OCI-LY7 (cell line): ENCODE measurements at regions not wholly inside any gene's neighbourhood (a gene's known extent, or its start where the extent isn't known, plus 50 kb on each side); places are given as distances from the start of the nearest gene placed in this dataset.
A peak's percentile ranks its signal among the peaks of the same experiment; 100 is the strongest.

Source experiments
- BruUV-seq: library from RNA; stranded (reverse); fragments of 400-500 nt; replicated peaks from 2 replicates; lab custom pipeline; 2021; lab: Mats Ljungman, UMichigan
- CTCF ChIA-PET: fragments of 300-600 bp; sonication (Branson Sonifier 250); formaldehyde crosslinking; loops from one replicate; lab custom pipeline; 2022; ENCODE audit warnings: antibody characterized with exemption; ENCODE audit not compliant: unreplicated experiment; lab: Charles Lee
- POLR2A ChIA-PET: fragments of 300-600 bp; sonication (Branson Sonifier 250); formaldehyde crosslinking; loops from one replicate; lab custom pipeline; 2022; ENCODE audit warnings: antibody characterized with exemption; lab: Charles Lee
- DNase-seq: peaks from one replicate; pipeline ENCODE4 v3.0.0-alpha.2; 2015; ENCODE audit warnings: low spot score
- H2AFZ ChIP-seq: fragments of 200-600 bp; sonication (generic), shearing (Covaris generic); 2 replicates; pipeline ENCODE4 v1.6.1; 2014; ENCODE audit warnings: mild to moderate bottlenecking, antibody characterized with exemption, low read length, moderate library complexity
- H3K27ac ChIP-seq: fragments of 200-600 bp; sonication (generic); 2 replicates; pipeline ENCODE4 v1.5.1; 2014; ENCODE audit warnings: mixed run types, low read depth, mild to moderate bottlenecking, moderate library complexity, low read length, inconsistent platforms; ENCODE audit not compliant: poor library complexity, severe bottlenecking
- H3K36me3 ChIP-seq: fragments of 200-600 bp; sonication (generic); 2 replicates; pipeline ENCODE4 v1.6.1; 2014; ENCODE audit warnings: mild to moderate bottlenecking, antibody characterized with exemption, low read length, moderate library complexity, mixed read lengths; ENCODE audit not compliant: insufficient read depth
- H3K4me1 ChIP-seq: fragments of 200-600 bp; sonication (generic); 2 replicates; pipeline ENCODE4 v1.5.1; 2014; ENCODE audit warnings: mild to moderate bottlenecking, low read length; ENCODE audit not compliant: insufficient read depth, poor library complexity, severe bottlenecking
- H3K4me2 ChIP-seq: fragments of 200-600 bp; sonication (generic); 2 replicates; pipeline ENCODE4 v1.6.1; 2014; ENCODE audit warnings: mild to moderate bottlenecking, low read length
- H3K4me3 ChIP-seq: fragments of 200-600 bp; sonication (generic); 2 replicates; pipeline ENCODE4 v1.5.1; 2014; ENCODE audit warnings: mild to moderate bottlenecking, low read depth, low read length; ENCODE audit not compliant: poor library complexity, severe bottlenecking
- H3K79me2 ChIP-seq: fragments of 200-600 bp; sonication (generic); 2 replicates; pipeline ENCODE4 v1.6.1; 2016; ENCODE audit warnings: low read depth, mild to moderate bottlenecking, low read length, moderate library complexity, mixed read lengths; ENCODE audit not compliant: insufficient read depth
- H3K9me2 ChIP-seq: fragments of 200-600 bp; sonication (generic); 2 replicates; pipeline ENCODE4 v1.6.1; 2016; ENCODE audit warnings: mild to moderate bottlenecking, low read length, mixed read lengths; ENCODE audit not compliant: insufficient read depth
- H3K9me3 ChIP-seq: fragments of 200-600 bp; sonication (generic); 2 replicates; pipeline ENCODE4 v1.6.1; 2014; ENCODE audit warnings: mild to moderate bottlenecking, mixed run types, low read length, mixed read lengths
- H4K20me1 ChIP-seq: fragments of 200-600 bp; sonication (generic); 2 replicates; pipeline ENCODE4 v1.6.1; 2014; ENCODE audit warnings: mild to moderate bottlenecking, antibody characterized with exemption, low read length, moderate library complexity, mixed read lengths; ENCODE audit not compliant: insufficient read depth
- EZH2phosphoT487 ChIP-seq: fragments of 200-600 bp; sonication (generic); IDR thresholded peaks from 2 replicates; pipeline ENCODE4 v1.6.1; 2018; ENCODE audit warnings: low read depth, borderline replicate concordance, mild to moderate bottlenecking, mixed run types, antibody characterized with exemption, low read length, moderate library complexity, mixed read lengths
- intact Hi-C: fragments of 100-400 bp; cut with micrococcal nuclease; formaldehyde crosslinking; loops from one replicate; pipeline ENCODE4 v1.10.0; 2022; ENCODE audit not compliant: unreplicated experiment
- TF ChIP-seq, protein P1 (sequence below): fragments of 200-600 bp; sonication (generic); conservative IDR thresholded peaks from 2 replicates; pipeline ENCODE4 v1.5.1; 2014; ENCODE audit warnings: mild to moderate bottlenecking, antibody characterized with exemption, low read length, moderate library complexity, mixed read lengths

DNA sequence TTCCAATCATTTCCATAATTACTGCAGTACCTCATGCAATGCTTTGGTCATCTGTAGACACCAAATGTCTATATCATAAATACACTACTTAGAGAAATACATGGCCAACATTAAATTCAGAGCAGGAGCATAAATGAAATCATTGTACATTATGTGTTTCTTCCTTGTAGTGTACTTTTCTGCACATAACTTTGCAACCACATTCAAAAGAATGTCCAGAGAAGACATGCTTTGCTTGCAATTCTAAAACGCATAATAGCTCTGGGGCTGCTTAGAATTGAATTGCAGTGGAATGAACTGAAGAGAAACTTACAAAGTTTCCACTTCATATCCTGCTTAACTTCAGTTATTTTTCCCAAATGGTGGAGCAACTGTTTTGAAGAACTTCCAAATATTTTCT lies 664.4 kb downstream of the DSC3 start:
- Histone ChIP-seq H3K79me2 (no peaks in the 10 kb centered on the region), H3K4me1 (no peaks in the 10 kb centered on the region), H3K27ac (no peak overlapping the region), H4K20me1 (no peaks in the 10 kb centered on the region), H3K9me2 (no peaks in the 10 kb centered on the region), H3K4me2 (no peak overlapping the region), H3K9me3 (no peaks in the 10 kb centered on the region), H2AFZ (no peak overlapping the region), H3K36me3 (no peaks in the 10 kb centered on the region), H3K4me3 (no peak overlapping the region)
- ChIA-PET POLR2A (no interaction called here), CTCF (no interaction called here)
- no TSS peak for BruUV-seq
- TF ChIP-seq, protein P1, sequence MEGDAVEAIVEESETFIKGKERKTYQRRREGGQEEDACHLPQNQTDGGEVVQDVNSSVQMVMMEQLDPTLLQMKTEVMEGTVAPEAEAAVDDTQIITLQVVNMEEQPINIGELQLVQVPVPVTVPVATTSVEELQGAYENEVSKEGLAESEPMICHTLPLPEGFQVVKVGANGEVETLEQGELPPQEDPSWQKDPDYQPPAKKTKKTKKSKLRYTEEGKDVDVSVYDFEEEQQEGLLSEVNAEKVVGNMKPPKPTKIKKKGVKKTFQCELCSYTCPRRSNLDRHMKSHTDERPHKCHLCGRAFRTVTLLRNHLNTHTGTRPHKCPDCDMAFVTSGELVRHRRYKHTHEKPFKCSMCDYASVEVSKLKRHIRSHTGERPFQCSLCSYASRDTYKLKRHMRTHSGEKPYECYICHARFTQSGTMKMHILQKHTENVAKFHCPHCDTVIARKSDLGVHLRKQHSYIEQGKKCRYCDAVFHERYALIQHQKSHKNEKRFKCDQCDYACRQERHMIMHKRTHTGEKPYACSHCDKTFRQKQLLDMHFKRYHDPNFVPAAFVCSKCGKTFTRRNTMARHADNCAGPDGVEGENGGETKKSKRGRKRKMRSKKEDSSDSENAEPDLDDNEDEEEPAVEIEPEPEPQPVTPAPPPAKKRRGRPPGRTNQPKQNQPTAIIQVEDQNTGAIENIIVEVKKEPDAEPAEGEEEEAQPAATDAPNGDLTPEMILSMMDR, result no peak
- no peak for TF ChIP-seq EZH2phosphoT487
- intact Hi-C loops, result no loop called here
- no peak for DNase-seq

DNA sequence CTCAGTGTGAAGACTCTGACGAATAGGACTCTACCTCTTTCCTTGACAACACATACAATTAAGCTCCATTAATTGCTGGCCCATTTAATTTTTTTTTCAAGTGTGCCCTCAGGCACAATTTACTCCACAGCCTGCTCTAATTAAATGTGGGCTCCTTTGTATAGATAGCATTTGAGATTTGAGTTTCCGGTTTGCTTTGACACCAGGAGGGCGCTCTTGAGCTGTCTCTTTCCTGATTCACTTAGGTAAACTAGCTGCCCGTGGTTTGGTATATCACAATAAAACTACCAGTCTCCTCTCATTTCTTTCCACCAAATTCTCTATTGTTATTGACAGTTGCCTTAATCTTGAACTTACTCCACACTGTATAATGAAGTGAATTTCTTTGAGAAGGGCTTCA lies 666.0 kb downstream of the DSC3 start:
- no peak overlapping the region for H3K4me2 ChIP-seq
- ChIA-PET CTCF (no interaction called here), POLR2A (interaction anchor here (0.6 kb wide), 1 partner anchor 508 kb away, joined by 3 read pairs; no protein-coding TSS in a partner anchor)
- TF ChIP-seq EZH2phosphoT487, result no peak
- TF ChIP-seq, protein P1, result peak; percentile 32; the same call in 1 of the 2 replicates
- H4K20me1 ChIP-seq, result no peaks in the 10 kb centered on the region
- no peak overlapping the region for H3K27ac ChIP-seq
- intact Hi-C loops, result no loop called here
- no peak for DNase-seq
- H3K9me3 ChIP-seq, result no peaks in the 10 kb centered on the region
- no TSS peak for BruUV-seq
- H3K4me3 ChIP-seq, result no peak overlapping the region
- H3K9me2 ChIP-seq, result no peaks in the 10 kb centered on the region
- no peak overlapping the region for H2AFZ ChIP-seq
- no peaks in the 10 kb centered on the region for H3K79me2 ChIP-seq
- H3K36me3 ChIP-seq, result no peaks in the 10 kb centered on the region
- no peaks in the 10 kb centered on the region for H3K4me1 ChIP-seq

DNA sequence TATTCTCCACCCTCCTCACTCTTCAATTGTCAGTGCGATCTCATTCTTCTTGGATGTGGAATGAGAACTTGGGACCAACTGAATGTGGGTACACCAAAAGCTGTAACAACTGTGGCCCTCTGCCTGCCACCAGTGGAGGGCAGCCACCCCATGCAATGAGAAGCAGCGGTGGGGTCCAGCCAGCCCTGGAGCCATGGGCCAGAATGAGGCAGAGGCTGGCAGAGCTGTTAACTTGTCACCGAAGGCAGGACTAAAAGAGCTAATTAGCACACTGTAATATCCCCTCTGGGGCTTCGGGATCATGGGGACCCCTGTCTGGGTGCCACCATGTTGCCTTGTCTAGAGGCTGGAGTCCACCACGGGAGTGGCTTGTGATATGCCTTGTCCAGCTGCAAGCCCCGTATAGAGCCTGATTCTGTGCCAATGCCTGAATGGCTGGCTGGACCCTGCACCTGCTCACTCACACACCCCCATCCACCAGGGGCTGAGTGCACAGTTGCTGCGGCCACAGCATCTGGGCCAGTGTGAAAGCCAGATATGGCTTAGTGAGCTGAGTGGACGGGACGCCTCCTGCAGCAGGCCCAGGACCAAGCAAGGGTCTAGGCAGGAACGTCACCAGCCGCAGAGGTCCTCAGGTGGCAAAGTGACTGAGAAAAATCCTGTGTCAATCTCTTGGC lies 680.5 kb downstream of the DSC3 start:
- POLR2A ChIA-PET, result interaction anchor here (1.0 kb wide), 1 partner anchor 8 kb away, joined by 3 read pairs; no protein-coding TSS in a partner anchor
- BruUV-seq, result no TSS peak
- H3K9me2 ChIP-seq, result no peaks in the 10 kb centered on the region
- no peak for TF ChIP-seq EZH2phosphoT487
- TF ChIP-seq, protein P1, result no peak
- H3K79me2 ChIP-seq, result no peaks in the 10 kb centered on the region
- H3K4me1 ChIP-seq, result no peaks in the 10 kb centered on the region
- H2AFZ ChIP-seq, result no peak overlapping the region
- H3K36me3 ChIP-seq, result no peaks in the 10 kb centered on the region
- no peak overlapping the region for H3K27ac ChIP-seq
- H3K4me2 ChIP-seq, result no peak overlapping the region
- no peaks in the 10 kb centered on the region for H4K20me1 ChIP-seq
- intact Hi-C loops, result no loop called here
- CTCF ChIA-PET, result no interaction called here
- H3K9me3 ChIP-seq, result no peaks in the 10 kb centered on the region
- no peak for DNase-seq
- no peak overlapping the region for H3K4me3 ChIP-seq
